Liver (tissue), 3 donors: ENCODE measurements at regions not wholly inside any gene's neighbourhood (a gene's known extent, or its start where the extent isn't known, plus 50 kb on each side); places are given as distances from the start of the nearest gene placed in this dataset.

Source experiments
- GABPA ChIP-seq, 2 donors: IDR thresholded peaks in 1 of 2; conservative IDR thresholded peaks in 1 of 2; 2 replicates each; pipeline ENCODE4 v1.6.1; 2016; ENCODE audit warnings: antibody characterized with exemption in 2 of 2, mild to moderate bottlenecking in 1 of 2, moderate library complexity in 1 of 2
- HNF4G ChIP-seq: IDR thresholded peaks from 2 replicates; pipeline ENCODE4 v1.6.1; 2016; ENCODE audit warnings: antibody characterized with exemption
- JUND ChIP-seq, 2 donors: IDR thresholded peaks; 2 replicates each; pipeline ENCODE4 v1.6.1; 2016; ENCODE audit warnings: antibody characterized with exemption in 2 of 2
- RXRA ChIP-seq, 2 donors: IDR thresholded peaks; 2 replicates each; pipeline ENCODE4 v1.6.1; 2017 to 2018; ENCODE audit warnings: antibody characterized with exemption in 2 of 2, mild to moderate bottlenecking in 1 of 2
- TAF1 ChIP-seq: conservative IDR thresholded peaks from 2 replicates; pipeline ENCODE4 v1.6.1; 2016; ENCODE audit warnings: antibody characterized with exemption, mild to moderate bottlenecking
- YY1 ChIP-seq: IDR thresholded peaks from 2 replicates; pipeline ENCODE4 v1.6.1; 2016; ENCODE audit warnings: antibody characterized with exemption, mild to moderate bottlenecking
- TF ChIP-seq, protein P1 (sequence below): fragments of 150-350 bp; IDR thresholded peaks from 2 replicates; pipeline ENCODE4 v1.5.1; 2017; ENCODE audit warnings: improper control_type of control experiment, low read depth, low read length; ENCODE audit not compliant: missing input control
- TF ChIP-seq, protein P2 (sequence below): IDR thresholded peaks from 2 replicates; pipeline ENCODE4 v1.6.1; 2016; ENCODE audit warnings: antibody characterized with exemption
- TF ChIP-seq, protein P3 (sequence below): IDR thresholded peaks from 2 replicates; pipeline ENCODE4 v1.6.1; 2016; ENCODE audit warnings: antibody characterized with exemption
- donor health status: healthy.
- donor health status: healthy.

DNA sequence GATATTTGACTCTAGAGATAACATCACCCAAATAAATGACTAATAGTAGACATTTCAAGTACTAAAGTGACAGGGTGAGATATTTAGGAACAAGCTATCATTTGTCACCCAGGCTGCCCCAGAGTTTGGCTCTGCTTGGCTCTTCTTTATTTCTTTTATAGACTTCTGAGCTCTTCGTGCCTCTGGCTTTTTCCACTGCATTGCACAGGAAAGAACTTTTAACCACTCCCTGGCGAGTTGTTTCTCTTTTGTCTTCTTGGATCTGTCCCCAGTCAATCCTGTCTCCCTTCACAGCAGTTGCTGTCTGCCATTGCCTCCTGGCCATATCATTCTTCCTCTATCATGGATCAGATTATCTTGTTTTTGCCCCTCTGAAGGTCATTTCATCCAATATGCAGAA lies 339.2 kb upstream of the DCBLD2 start:
- no peak for TF ChIP-seq JUND (IDR thresholded peaks at IDR 0.05)
- TF ChIP-seq, protein P1, sequence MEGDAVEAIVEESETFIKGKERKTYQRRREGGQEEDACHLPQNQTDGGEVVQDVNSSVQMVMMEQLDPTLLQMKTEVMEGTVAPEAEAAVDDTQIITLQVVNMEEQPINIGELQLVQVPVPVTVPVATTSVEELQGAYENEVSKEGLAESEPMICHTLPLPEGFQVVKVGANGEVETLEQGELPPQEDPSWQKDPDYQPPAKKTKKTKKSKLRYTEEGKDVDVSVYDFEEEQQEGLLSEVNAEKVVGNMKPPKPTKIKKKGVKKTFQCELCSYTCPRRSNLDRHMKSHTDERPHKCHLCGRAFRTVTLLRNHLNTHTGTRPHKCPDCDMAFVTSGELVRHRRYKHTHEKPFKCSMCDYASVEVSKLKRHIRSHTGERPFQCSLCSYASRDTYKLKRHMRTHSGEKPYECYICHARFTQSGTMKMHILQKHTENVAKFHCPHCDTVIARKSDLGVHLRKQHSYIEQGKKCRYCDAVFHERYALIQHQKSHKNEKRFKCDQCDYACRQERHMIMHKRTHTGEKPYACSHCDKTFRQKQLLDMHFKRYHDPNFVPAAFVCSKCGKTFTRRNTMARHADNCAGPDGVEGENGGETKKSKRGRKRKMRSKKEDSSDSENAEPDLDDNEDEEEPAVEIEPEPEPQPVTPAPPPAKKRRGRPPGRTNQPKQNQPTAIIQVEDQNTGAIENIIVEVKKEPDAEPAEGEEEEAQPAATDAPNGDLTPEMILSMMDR: no peak
- TF ChIP-seq RXRA (IDR thresholded peaks at IDR 0.05): no peak
- TF ChIP-seq, protein P2, sequence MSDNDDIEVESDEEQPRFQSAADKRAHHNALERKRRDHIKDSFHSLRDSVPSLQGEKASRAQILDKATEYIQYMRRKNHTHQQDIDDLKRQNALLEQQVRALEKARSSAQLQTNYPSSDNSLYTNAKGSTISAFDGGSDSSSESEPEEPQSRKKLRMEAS: no peak
- TF ChIP-seq HNF4G: no peak
- TF ChIP-seq, protein P3, sequence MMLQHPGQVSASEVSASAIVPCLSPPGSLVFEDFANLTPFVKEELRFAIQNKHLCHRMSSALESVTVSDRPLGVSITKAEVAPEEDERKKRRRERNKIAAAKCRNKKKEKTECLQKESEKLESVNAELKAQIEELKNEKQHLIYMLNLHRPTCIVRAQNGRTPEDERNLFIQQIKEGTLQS: no peak
- TF ChIP-seq GABPA (IDR thresholded peaks at IDR 0.05 in 1 of 2, conservative IDR thresholded peaks at IDR 0.05 in 1 of 2): no peak
- TF ChIP-seq YY1: no peak
- TF ChIP-seq TAF1: no peak
